ENCODE measurements at regions not wholly inside any gene's neighbourhood (a gene's known extent, or its start where the extent isn't known, plus 50 kb on each side); places are given as distances from the start of the nearest gene placed in this dataset.

DNA sequence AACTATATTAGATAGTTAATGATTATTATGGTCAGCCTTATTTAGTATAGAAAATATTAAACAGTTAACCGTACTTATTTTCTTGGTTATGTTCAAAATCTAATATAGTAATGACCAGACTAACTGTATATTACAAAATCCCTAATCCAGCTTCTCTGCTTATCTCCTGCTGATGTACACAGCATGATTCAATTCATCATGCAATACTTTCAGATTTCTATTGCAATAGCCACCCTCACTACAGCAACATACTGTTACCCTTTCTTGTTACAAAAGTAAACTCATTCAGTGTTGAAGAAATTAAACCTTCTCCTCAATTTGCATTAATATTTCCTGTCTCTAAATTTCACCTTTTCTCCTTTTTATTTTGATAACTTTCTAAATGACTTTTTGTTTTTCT lies 1375.0 kb upstream of the NUDT12 start:
- intact Hi-C loops (cut with DNase I): no loop called here
- Histone ChIP-seq H3K4me1 (no peaks in the 10 kb centered on the region), H3K9me3 (no peaks in the 10 kb centered on the region), H3K27me3 (no peaks in the 10 kb centered on the region), H3K4me3 (no peak overlapping the region), H3K36me3 (no peaks in the 10 kb centered on the region), H3K27ac (no peak overlapping the region)
- no peak for TF ChIP-seq POLR2A (IDR thresholded peaks at IDR 0.05)
- TF ChIP-seq CTCF (IDR thresholded peaks at IDR 0.05): no peak
- 56% methylated on average over 1 of the region's 1 CpG for WGBS (ENCODE audit: insufficient coverage, low coverage, low lambda C conversion rate, missing lambda C conversion rate)
- ATAC-seq (no peak), DNase-seq (no peak)

DNA sequence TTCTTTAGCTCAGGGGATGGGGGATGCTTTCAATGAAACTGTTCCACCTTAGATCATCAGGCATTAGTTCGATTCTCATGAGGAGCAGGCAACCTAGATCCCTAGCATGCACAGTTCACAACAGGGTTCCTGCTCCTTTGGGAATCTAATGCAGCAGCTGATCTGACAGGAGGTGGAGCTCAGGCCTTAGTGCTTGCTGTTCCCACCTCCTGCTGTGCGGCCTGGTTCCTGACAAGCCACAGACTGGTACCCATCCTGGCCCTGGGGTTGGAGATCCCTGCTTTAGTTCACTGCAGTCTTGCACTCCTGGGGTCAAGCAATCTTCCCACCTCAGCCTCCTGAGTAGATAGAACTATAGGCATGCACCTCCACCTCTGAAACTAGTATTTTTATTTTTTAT lies 1369.8 kb upstream of the NUDT12 start:
- Histone ChIP-seq H3K27ac (no peak overlapping the region), H3K27me3 (no peaks in the 10 kb centered on the region), H3K4me3 (no peak overlapping the region), H3K36me3 (no peaks in the 10 kb centered on the region), H3K9me3 (no peaks in the 10 kb centered on the region), H3K4me1 (no peaks in the 10 kb centered on the region)
- ATAC-seq: no peak
- no peak for DNase-seq
- no peak for TF ChIP-seq CTCF (IDR thresholded peaks at IDR 0.05)
- TF ChIP-seq POLR2A (IDR thresholded peaks at IDR 0.05): no peak
- intact Hi-C loops (cut with DNase I): no loop called here
- 30% methylated on average over 1 of the region's 2 CpGs for WGBS (ENCODE audit: insufficient coverage, low coverage, low lambda C conversion rate, missing lambda C conversion rate)

- WGBS (ENCODE audit: insufficient coverage, low coverage, low lambda C conversion rate, missing lambda C conversion rate): no CpG with 5 or more reads among the region's 36 CpGs
- ATAC-seq (no peak), DNase-seq (no peak)
- H3K4me3 ChIP-seq: no peak overlapping the region
- TF ChIP-seq CTCF (IDR thresholded peaks at IDR 0.05) (no peak), POLR2A (IDR thresholded peaks at IDR 0.05) (no peak)
- no peaks in the 10 kb centered on the region for H3K36me3 ChIP-seq
- no peaks in the 10 kb centered on the region for H3K9me3 ChIP-seq
- no peak overlapping the region for H3K27ac ChIP-seq
- H3K27me3 ChIP-seq: no peaks in the 10 kb centered on the region
- intact Hi-C loops (cut with DNase I): no loop called here
- H3K4me1 ChIP-seq: no peaks in the 10 kb centered on the region
These were observed 1366.4 kb upstream of the NUDT12 start for GRCh38 chr5:104928906-104929520.

DNA sequence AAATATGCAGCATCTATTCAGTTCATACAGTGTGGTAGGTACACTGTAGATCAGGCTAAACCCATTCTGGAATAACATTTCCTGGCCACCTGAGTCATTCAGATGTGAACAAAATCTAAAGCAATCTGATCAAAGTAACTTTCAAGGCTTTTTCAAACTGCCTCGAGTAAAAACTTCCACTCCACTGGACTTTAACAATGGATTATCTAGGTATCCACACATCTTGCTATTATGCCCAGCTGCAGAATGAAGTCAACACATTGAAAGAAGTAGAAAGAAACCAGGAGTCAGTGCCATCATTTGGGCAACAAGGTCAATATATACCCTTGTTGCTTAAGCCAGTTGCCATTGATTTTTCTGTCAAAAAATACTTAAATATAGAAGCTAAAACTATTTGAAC lies 1352.6 kb upstream of the NUDT12 start:
- intact Hi-C loops (cut with DNase I): no loop called here
- H3K4me1 ChIP-seq: no peaks in the 10 kb centered on the region
- no peaks in the 10 kb centered on the region for H3K36me3 ChIP-seq
- DNase-seq (no peak), ATAC-seq (no peak)
- H3K27ac ChIP-seq: no peak overlapping the region
- WGBS (ENCODE audit: insufficient coverage, low coverage, low lambda C conversion rate, missing lambda C conversion rate): 20% methylated on average over 1 of the region's 1 CpG
- no peak overlapping the region for H3K4me3 ChIP-seq
- TF ChIP-seq CTCF (IDR thresholded peaks at IDR 0.05): no peak
- TF ChIP-seq POLR2A (IDR thresholded peaks at IDR 0.05): no peak
- H3K27me3 ChIP-seq: no peaks in the 10 kb centered on the region
- H3K9me3 ChIP-seq: no peaks in the 10 kb centered on the region

Measured in right lobe of liver (tissue), 6 donors.